ENCODE measurements at regions not wholly inside any gene's neighbourhood (a gene's known extent, or its start where the extent isn't known, plus 50 kb on each side); places are given as distances from the start of the nearest gene placed in this dataset.

DNA sequence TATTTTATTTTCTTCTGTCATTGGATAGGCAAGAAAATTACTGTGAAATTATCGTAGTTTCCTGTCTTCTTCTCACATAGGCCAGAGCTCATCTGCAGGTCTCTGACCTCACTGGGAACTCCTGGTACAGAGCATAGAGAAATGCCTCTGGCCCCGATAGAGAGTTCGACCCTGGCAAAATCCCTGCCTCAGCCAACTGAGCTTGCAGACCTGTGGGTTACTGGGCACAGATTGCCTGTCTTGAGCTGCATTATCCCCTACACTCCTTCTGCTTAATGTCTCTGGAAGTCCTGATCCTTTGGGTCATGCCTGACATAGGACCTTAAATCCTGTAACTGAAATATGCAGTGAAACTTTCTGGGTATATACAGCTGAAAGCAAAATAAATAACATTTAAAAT is 439.3 kb upstream of the CTNND2 start:
- TF ChIP-seq ZNF274 (IDR thresholded peaks at IDR 0.05; ENCODE audit: low read depth, low read length) (no peak), YY1 (IDR thresholded peaks at IDR 0.05; ENCODE audit: insufficient read depth, insufficient read length) (no peak), SUZ12 (IDR thresholded peaks at IDR 0.05; ENCODE audit: extremely low read depth, insufficient read depth, insufficient read length) (no peak)

Data from NT2/D1 (cell line).